GM18499 (cell line): ENCODE measurements at regions not wholly inside any gene's neighbourhood (a gene's known extent, or its start where the extent isn't known, plus 50 kb on each side); places are given as distances from the start of the nearest gene placed in this dataset.
"Not testable (repeated sequence)": the region's sequence is repeated elsewhere in the genome, so short reads cannot be mapped to it uniquely, and the experiment has no call there.

Experiments used
- ATAC-seq: cut with Tn5 transposase; IDR thresholded peaks from one replicate; pipeline ENCODE4 v1.9.1; 2021; ENCODE audit warnings: moderate number of reproducible peaks; ENCODE audit not compliant: insufficient read depth, unreplicated experiment

GRCh38 chr13:89066868-89067466 is 1395.8 kb downstream of the SLITRK5 start:
- ATAC-seq, result no peak

DNA sequence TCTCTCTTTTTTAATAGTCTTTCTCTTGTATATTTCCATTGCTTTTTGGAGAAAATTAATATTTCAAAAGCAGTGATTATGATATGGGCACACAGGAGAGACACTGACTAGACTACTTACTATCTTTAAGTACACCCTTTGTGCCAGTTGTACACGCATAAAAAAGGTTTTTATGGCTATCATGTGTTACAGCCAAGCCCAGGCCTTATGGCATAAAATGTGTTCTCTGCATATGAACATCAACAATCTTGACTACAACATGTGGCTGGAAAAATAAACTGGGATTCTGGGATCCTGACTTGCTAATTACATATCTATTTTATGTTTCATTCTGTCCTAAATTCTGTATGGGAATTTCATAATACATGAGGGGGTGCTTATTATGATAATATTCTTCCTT is 1401.8 kb downstream of the SLITRK5 start:
- no peak for ATAC-seq

- ATAC-seq, result no peak
Observed at GRCh38 chr13:89076622-89077021, 1405.5 kb downstream of the SLITRK5 start.

- ATAC-seq, result no peak
Observed at GRCh38 chr13:89082623-89083022, 1411.5 kb downstream of the SLITRK5 start.

DNA sequence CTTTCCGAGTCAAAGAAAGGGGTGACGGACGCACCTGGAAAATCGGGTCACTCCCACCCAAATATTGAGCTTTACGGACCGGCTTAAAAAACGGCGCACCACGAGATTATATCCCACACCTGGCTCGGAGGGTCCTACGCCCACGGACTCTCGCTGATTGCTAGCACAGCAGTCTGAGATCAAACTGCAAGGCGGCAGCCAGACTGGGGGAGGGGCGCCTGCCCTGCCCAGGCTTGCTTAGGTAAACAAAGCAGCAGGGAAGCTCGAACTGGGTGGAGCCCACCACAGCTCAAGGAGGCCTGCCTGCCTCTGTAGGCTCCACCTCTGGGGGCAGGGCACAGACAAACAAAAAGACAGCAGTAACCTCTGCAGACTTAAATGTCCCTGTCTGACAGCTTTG is 1416.9 kb downstream of the SLITRK5 start:
- ATAC-seq, result not testable (repeated sequence)

DNA sequence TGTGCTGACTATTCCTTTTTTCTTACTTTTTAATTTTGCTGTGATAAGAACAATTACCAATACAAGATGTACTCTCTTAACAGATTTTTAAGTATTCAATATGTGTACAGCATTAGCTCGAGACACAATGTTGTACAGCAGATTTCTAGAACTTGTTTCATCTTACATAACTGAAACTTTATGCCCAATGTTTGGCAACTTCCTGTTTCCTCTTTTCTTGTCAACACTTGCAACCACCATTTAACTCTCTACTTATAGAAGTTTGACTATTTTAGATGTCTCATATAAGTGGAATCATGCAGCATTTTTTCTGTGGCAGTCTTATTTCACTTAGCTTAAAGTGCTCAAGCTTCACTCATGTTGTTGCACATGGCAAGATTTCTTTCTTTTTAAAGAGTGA is 1426.8 kb downstream of the SLITRK5 start:
- no peak for ATAC-seq

DNA sequence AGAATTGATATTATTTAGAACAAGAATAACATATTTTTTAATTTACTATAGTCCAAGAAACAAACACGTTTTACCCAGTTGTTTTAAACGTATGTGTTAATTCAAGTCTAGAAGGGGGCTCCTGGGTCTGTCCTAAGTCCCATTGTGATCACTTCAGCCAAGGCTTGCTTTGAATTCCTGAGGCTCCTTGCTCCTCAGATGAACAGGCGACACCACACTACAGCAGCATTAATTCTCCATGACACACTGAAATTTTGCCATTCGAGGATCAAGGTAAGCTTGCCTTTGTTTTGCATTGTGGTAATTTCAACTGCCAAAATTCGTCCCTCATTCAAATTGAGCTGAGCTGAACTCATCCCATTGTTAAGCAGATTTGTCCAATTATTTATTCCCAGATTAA is 1442.6 kb downstream of the SLITRK5 start:
- ATAC-seq, result no peak

GRCh38 chr13:89115307-89115706 is 1444.1 kb downstream of the SLITRK5 start:
- no peak for ATAC-seq

DNA sequence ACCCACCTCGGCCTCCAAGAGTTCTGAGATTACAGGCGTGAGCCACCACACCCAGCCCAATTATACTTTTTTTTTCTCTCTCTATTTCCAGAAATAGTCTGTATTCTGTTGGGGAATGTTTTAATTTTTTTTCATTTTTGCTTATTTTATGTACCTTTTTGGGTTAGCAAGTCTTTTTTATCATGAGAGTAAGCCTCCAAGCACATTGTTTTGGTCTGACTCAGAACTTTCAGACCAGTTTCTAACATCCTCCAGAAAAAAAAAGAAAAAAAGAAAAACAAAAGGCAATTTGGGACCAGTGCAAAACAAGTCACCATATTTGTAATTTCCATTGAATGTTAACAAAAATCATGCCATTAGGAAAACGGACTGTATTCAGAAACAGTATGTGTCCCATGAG is 1465.5 kb downstream of the SLITRK5 start:
- no peak for ATAC-seq

DNA sequence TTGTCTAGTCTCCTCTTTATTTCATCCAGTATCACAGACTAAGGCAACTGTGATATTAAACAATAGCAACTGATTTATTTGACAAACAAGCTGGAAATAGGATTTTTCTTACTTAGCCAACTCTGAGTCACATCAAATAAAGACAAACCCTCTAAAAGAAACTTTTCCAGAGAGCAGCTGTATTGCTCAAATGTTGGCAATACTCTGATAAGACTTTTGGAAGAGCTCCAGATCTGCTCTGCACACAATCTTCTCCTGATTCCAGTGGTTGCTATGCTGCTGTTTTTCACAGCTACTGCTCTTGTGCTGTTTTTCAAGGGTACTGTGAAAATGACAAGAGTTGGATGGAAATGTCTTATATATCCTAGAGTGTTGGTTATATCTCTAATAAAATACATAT is 1479.2 kb downstream of the SLITRK5 start:
- ATAC-seq, result no peak

GRCh38 chr13:89153941-89154340 is 1482.8 kb downstream of the SLITRK5 start:
- ATAC-seq, result no peak

GRCh38 chr13:89163096-89163495 is 1491.9 kb downstream of the SLITRK5 start:
- ATAC-seq, result no peak

DNA sequence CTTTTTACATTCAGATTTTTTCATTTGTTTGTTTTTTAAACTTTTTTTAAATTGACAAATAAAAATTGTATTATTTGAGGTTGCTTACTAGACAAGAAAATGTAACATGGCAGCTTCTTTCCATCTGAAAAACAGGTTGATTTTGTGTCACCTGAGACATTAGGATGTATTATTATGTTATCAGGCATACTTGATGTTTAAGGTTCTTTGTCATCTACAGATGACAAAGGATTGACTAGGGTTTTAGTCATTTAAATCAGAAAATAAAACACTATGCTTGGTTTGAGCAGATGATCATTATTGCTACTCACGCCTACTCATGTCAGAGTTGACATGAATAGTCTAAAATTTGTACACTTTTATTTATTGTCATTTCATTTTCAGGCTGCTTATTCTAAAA is 1494.5 kb downstream of the SLITRK5 start:
- ATAC-seq, result no peak

- ATAC-seq, result no peak
Observed at GRCh38 chr13:89169951-89170350, 1498.8 kb downstream of the SLITRK5 start.

DNA sequence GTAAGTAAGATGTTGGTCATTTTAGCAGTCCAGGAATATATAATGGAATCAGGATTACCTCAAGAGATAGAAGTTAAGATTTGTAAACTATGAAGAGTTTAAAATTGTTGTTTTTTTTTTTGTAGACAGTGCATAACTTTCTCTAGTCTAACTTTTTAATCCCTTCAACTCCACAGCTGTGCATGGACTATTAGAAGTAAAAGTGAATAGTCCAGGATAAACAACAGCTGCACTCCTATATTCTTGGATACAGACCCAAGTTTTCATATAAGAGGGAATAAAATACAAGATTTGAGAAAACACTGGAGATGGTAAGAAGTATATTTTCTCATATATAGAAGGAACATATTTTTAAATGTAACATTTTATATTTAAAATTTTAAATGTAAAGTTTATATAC is 1509.9 kb downstream of the SLITRK5 start:
- ATAC-seq, result no peak

DNA sequence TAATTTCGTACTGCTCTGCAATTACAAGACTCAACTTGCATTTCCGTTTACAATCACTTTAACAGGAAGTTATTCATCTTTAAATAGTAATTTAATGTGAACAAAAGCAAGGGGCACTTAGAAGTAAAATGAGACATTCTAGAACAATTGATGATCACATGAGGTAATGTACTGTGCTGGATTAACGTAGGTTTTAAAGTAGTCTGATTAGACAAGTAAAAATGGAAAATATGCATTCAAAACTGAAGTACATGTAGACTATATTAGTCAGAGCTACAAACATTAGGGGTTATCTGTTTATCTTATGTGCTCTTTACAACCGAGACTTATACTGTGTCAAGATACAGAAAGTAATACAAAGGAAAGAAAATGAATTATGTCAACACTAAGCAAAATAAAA is 1528.0 kb downstream of the SLITRK5 start:
- no peak for ATAC-seq

DNA sequence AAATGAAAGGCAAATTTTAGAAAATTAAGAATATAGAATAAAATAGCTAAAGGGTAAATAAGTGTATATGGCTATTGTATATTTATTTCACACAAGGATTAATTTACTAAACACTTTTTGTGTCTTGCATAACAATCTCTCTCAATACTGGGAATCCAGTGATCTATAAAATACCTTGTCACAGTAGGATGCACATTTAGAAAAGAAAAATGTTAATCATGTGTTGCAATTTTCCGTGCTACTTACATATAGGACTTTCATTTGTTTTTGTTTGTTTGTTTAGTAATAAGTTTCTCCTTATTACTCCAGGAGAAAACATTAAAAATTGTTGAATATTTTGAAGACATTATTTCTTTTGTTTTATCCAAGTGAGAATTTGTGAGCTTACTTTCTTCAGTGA is 1533.3 kb downstream of the SLITRK5 start:
- no peak for ATAC-seq

- ATAC-seq, result no peak
Observed at GRCh38 chr13:89205856-89206520, 1534.8 kb downstream of the SLITRK5 start.

GRCh38 chr13:89212186-89212585 is 1541.0 kb downstream of the SLITRK5 start:
- no peak for ATAC-seq

DNA sequence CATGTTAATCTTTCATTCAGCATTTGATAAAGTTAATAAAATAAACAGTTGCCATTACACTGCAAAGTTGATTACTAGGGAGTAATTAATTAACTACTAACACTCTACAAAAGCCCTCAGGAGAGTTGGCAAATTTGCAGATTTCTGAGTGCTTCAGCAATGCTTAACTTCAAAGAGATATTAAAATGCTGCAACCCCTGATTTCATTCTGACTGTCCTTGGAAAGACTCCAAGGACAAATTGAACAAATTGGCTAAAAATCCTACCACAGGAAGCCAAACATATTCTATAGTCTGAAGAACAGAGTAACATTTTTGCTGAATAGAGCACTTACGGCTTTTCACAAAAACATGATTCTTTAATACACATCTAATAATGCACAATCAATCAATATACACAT is 1543.0 kb downstream of the SLITRK5 start:
- no peak for ATAC-seq

- ATAC-seq, result not testable (repeated sequence)
Observed at GRCh38 chr13:89215319-89215718, 1544.1 kb downstream of the SLITRK5 start.

DNA sequence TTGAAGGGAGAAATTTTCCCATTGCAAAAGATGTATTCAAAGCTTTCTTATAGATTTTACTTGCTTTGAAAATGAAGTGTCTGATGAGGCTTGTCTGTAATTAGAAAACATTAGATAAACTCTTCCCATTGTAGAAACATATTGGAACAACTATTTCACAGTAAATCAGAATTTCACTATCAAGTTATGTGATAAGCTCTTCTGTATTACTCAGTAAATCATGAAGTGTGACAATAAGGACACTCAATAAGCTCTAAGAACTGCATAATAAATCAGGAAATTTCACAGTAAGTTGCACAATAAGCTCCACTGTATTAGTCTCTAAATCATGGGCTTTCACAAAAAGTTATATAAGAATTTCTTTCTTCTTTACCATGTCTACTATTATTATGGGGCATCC is 1546.6 kb downstream of the SLITRK5 start:
- ATAC-seq, result no peak
